Neural cell (in vitro differentiated cells): ENCODE measurements at regions not wholly inside any gene's neighbourhood (a gene's known extent, or its start where the extent isn't known, plus 50 kb on each side); places are given as distances from the start of the nearest gene placed in this dataset.

Experiments
- H2AFZ ChIP-seq: fragments of 200-600, 300-800 bp; sonication (generic), shearing (Covaris generic); 2 replicates; pipeline ENCODE4 v1.6.0; 2014; ENCODE audit warnings: low read depth, mild to moderate bottlenecking, antibody characterized with exemption, low read length, moderate library complexity
- H3F3A ChIP-seq: fragments of 200-600 bp; shearing (Covaris generic); 2 replicates; pipeline ENCODE4 v1.6.1; 2016; ENCODE audit warnings: mild to moderate bottlenecking, moderate library complexity, mixed read lengths, antibody characterized with exemption, low read length; ENCODE audit not compliant: insufficient read depth, poor library complexity, severe bottlenecking
- H3K27ac ChIP-seq: fragments of 200-600, 300-800 bp; sonication (generic), shearing (Covaris generic); 2 replicates; pipeline ENCODE4 v1.5.1; 2014; ENCODE audit warnings: mild to moderate bottlenecking, low read length, moderate library complexity
- H3K27me3 ChIP-seq: fragments of 300-800, 200-600 bp; sonication (generic), shearing (Covaris generic); 2 replicates; pipeline ENCODE4 v1.6.0; 2014; ENCODE audit warnings: mild to moderate bottlenecking, low read depth, low read length, moderate library complexity; ENCODE audit not compliant: insufficient read depth
- H3K36me3 ChIP-seq: fragments of 300-800, 200-600 bp; sonication (generic), shearing (Covaris generic); 2 replicates; pipeline ENCODE4 v1.5.1; 2014; ENCODE audit warnings: mild to moderate bottlenecking, antibody characterized with exemption, low read length, moderate library complexity; ENCODE audit not compliant: insufficient read depth
- H3K4me2 ChIP-seq: fragments of 300-800, 200-600 bp; sonication (generic), shearing (Covaris generic); 2 replicates; pipeline ENCODE4 v1.6.0; 2014; ENCODE audit warnings: mild to moderate bottlenecking, low read length
- H3K4me3 ChIP-seq: fragments of 300-800, 200-600 bp; sonication (generic), shearing (Covaris generic); 2 replicates; pipeline ENCODE4 v1.5.1; 2014; ENCODE audit warnings: mild to moderate bottlenecking, low read length, moderate library complexity
- H3K79me2 ChIP-seq: fragments of 200-600 bp; shearing (Covaris generic); replicated peaks from 2 replicates; pipeline ENCODE4 v1.6.0; 2014; ENCODE audit warnings: mild to moderate bottlenecking, low read length, moderate library complexity; ENCODE audit not compliant: insufficient read depth
- H3K9ac ChIP-seq: fragments of 300-800, 200-600 bp; sonication (generic), shearing (Covaris generic); 2 replicates; pipeline ENCODE4 v1.6.1; 2016; ENCODE audit warnings: mild to moderate bottlenecking, low read length, mixed read lengths
- H3K9me2 ChIP-seq: fragments of 200-600 bp; shearing (Covaris generic); 2 replicates; pipeline ENCODE4 v1.6.1; 2016; ENCODE audit warnings: mild to moderate bottlenecking, low read length, mixed read lengths; ENCODE audit not compliant: insufficient read depth
- H3K9me3 ChIP-seq: fragments of 200-600, 300-800 bp; sonication (generic), shearing (Covaris generic); 2 replicates; pipeline ENCODE4 v1.6.1; 2016; ENCODE audit warnings: mild to moderate bottlenecking, mixed run types, low read length, moderate library complexity, mixed read lengths
- H4K20me1 ChIP-seq: fragments of 200-600 bp; shearing (Covaris generic); 2 replicates; pipeline ENCODE4 v1.6.1; 2016; ENCODE audit warnings: mild to moderate bottlenecking, mixed run types; ENCODE audit not compliant: insufficient read depth
- CTCF ChIP-seq: fragments of 450-650 bp; IDR thresholded peaks from 2 replicates; pipeline ENCODE4 v1.5.1; 2014; ENCODE audit warnings: antibody characterized with exemption, mild to moderate bottlenecking, moderate library complexity; ENCODE audit not compliant: poor library complexity, severe bottlenecking
- EP300 ChIP-seq: fragments of 450-650 bp; conservative IDR thresholded peaks from 2 replicates; pipeline ENCODE4 v1.6.1; 2014; ENCODE audit warnings: antibody characterized with exemption, mild to moderate bottlenecking, moderate library complexity; ENCODE audit not compliant: poor library complexity, severe bottlenecking
- EZH2 ChIP-seq: fragments of 200-600, 300-800 bp; shearing (Covaris generic), sonication (generic); IDR thresholded peaks from 2 replicates; pipeline ENCODE4 v1.6.1; 2014; ENCODE audit warnings: antibody characterized with exemption, low read length, borderline replicate concordance, mild to moderate bottlenecking; ENCODE audit not compliant: insufficient read depth, poor library complexity, severe bottlenecking
- MXI1 ChIP-seq: fragments of 450-650 bp; conservative IDR thresholded peaks from 2 replicates; pipeline ENCODE4 v1.6.1; 2014; ENCODE audit warnings: antibody characterized with exemption, mild to moderate bottlenecking; ENCODE audit not compliant: poor library complexity, severe bottlenecking
- POLR2AphosphoS5 ChIP-seq: IDR thresholded peaks from 2 replicates; pipeline ENCODE4 v1.6.1; 2012
- RAD21 ChIP-seq: fragments of 450-650 bp; conservative IDR thresholded peaks from 2 replicates; pipeline ENCODE4 v1.6.1; 2014; ENCODE audit warnings: antibody characterized with exemption, mild to moderate bottlenecking, moderate library complexity
- REST ChIP-seq: IDR thresholded peaks from 2 replicates; pipeline ENCODE4 v1.6.1; 2012; ENCODE audit warnings: borderline replicate concordance
- SMC3 ChIP-seq: fragments of 450-650 bp; conservative IDR thresholded peaks from 2 replicates; pipeline ENCODE4 v1.6.1; 2014; ENCODE audit warnings: antibody characterized with exemption, mild to moderate bottlenecking, moderate library complexity; ENCODE audit not compliant: poor library complexity
- TAF1 ChIP-seq: IDR thresholded peaks from 2 replicates; pipeline ENCODE4 v1.6.1; 2012; ENCODE audit warnings: low read depth

DNA sequence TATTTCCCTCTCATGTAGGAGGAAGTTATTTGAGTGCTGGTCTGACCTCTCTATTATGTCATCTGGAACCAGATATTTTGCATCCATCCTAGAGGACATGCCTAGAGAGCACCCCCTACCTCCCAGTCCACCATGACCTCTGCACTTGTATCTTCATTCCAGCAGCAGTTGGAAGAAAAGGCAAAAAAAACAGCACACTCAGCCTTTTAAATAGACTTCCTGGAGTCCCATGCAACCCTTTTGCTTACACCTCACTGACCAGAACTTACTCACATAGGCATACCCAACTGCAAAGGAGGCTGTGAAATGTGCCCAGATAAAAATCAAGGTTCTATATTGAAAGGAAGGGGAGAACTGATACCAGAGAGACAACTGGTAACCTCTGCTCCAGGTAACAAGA is 92.3 kb upstream of the FHIT start:
- Histone ChIP-seq H3K4me2 (no peak overlapping the region), H3K9ac (no peak overlapping the region), H3K27me3 (no peaks in the 10 kb centered on the region), H3K79me2 (no peaks in the 10 kb centered on the region), H3K27ac (no peak overlapping the region), H3K9me3 (no peaks in the 10 kb centered on the region), H3K36me3 (no peaks in the 10 kb centered on the region), H3K4me3 (no peak overlapping the region), H3K9me2 (no peaks in the 10 kb centered on the region), H3F3A (no peaks in the 10 kb centered on the region), H2AFZ (no peak overlapping the region), H4K20me1 (no peaks in the 10 kb centered on the region)
- TF ChIP-seq POLR2AphosphoS5 (no peak), SMC3 (no peak), EZH2 (no peak), CTCF (no peak), REST (no peak), MXI1 (no peak), RAD21 (no peak), EP300 (no peak), TAF1 (no peak)

- Histone ChIP-seq H3K4me2 (no peak overlapping the region), H3K27ac (no peak overlapping the region), H3K9me3 (no peaks in the 10 kb centered on the region), H2AFZ (no peak overlapping the region), H3K79me2 (no peaks in the 10 kb centered on the region), H3K27me3 (no peaks in the 10 kb centered on the region), H3K4me3 (no peak overlapping the region), H3K9me2 (no peaks in the 10 kb centered on the region), H3K9ac (no peak overlapping the region), H4K20me1 (no peaks in the 10 kb centered on the region), H3K36me3 (no peaks in the 10 kb centered on the region), H3F3A (no peaks in the 10 kb centered on the region)
- TF ChIP-seq EZH2 (no peak), SMC3 (no peak), TAF1 (no peak), MXI1 (no peak), REST (no peak), EP300 (no peak), POLR2AphosphoS5 (no peak), RAD21 (no peak), CTCF (no peak)
These were observed 93.8 kb upstream of the FHIT start for GRCh38 chr3:61345020-61345419.
